Neural progenitor cell (in vitro differentiated cells): ENCODE measurements at regions not wholly inside any gene's neighbourhood (a gene's known extent, or its start where the extent isn't known, plus 50 kb on each side); places are given as distances from the start of the nearest gene placed in this dataset.

Experiments
- CTCF ChIP-seq: fragments of 200-600 bp; sonication (generic); IDR thresholded peaks from 2 replicates; pipeline ENCODE4 v1.5.1; 2017; ENCODE audit warnings: antibody characterized with exemption, mild to moderate bottlenecking
- EZH2 ChIP-seq: fragments of 200-600 bp; sonication (generic); IDR thresholded peaks from 2 replicates; pipeline ENCODE4 v1.6.1; 2017; ENCODE audit warnings: antibody characterized with exemption, mild to moderate bottlenecking, moderate library complexity
- EZH2phosphoT487 ChIP-seq: fragments of 200-600 bp; sonication (generic); IDR thresholded peaks from 2 replicates; pipeline ENCODE4 v1.6.1; 2017; ENCODE audit warnings: antibody characterized with exemption

- TF ChIP-seq CTCF, result no peak
- TF ChIP-seq EZH2phosphoT487, result no peak
- TF ChIP-seq EZH2, result no peak
Observed at GRCh38 chr3:25178672-25179071, 249.4 kb upstream of the RARB start.
